ENCODE measurements at regions not wholly inside any gene's neighbourhood (a gene's known extent, or its start where the extent isn't known, plus 50 kb on each side); places are given as distances from the start of the nearest gene placed in this dataset.

GRCh38 chr5:164482351-164482750, 976.9 kb downstream of the MAT2B start:
- TF ChIP-seq EZH2 (conservative IDR thresholded peaks at IDR 0.05; ENCODE audit: low read depth, low read length) (no peak), ELF1 (CRISPR knock-in tag; IDR thresholded peaks at IDR 0.05) (no peak), TCF7L2 (IDR thresholded peaks at IDR 0.05; ENCODE audit: low read depth, low read length) (no peak), PRDM15 (CRISPR knock-in tag; IDR thresholded peaks at IDR 0.05) (no peak), RFX5 (IDR thresholded peaks at IDR 0.05; ENCODE audit: low read depth, low read length) (no peak), CTCF (CRISPR knock-in tag; IDR thresholded peaks at IDR 0.05) (no peak), ATF1 (CRISPR knock-in tag; IDR thresholded peaks at IDR 0.05) (no peak)
